ENCODE measurements at regions not wholly inside any gene's neighbourhood (a gene's known extent, or its start where the extent isn't known, plus 50 kb on each side); places are given as distances from the start of the nearest gene placed in this dataset.

GRCh38 chr13:107216046-107216755 lies 648.3 kb upstream of the ARGLU1 start:
- TF ChIP-seq, protein P1, sequence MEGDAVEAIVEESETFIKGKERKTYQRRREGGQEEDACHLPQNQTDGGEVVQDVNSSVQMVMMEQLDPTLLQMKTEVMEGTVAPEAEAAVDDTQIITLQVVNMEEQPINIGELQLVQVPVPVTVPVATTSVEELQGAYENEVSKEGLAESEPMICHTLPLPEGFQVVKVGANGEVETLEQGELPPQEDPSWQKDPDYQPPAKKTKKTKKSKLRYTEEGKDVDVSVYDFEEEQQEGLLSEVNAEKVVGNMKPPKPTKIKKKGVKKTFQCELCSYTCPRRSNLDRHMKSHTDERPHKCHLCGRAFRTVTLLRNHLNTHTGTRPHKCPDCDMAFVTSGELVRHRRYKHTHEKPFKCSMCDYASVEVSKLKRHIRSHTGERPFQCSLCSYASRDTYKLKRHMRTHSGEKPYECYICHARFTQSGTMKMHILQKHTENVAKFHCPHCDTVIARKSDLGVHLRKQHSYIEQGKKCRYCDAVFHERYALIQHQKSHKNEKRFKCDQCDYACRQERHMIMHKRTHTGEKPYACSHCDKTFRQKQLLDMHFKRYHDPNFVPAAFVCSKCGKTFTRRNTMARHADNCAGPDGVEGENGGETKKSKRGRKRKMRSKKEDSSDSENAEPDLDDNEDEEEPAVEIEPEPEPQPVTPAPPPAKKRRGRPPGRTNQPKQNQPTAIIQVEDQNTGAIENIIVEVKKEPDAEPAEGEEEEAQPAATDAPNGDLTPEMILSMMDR (IDR thresholded peaks at IDR 0.05), result no peak
- Mint-ChIP-seq H3K4me1 (ENCODE audit: low read depth) (peaks cover 7% of the 10 kb centered on the region), H3K27ac (ENCODE audit: unreplicated experiment) (no peak overlapping the region), H3K4me3 (ENCODE audit: unreplicated experiment) (no peak overlapping the region), H3K9me3 (ENCODE audit: low read depth) (no peaks in the 10 kb centered on the region), H3K36me3 (ENCODE audit: low read depth) (no peaks in the 10 kb centered on the region), H3K27me3 (ENCODE audit: low read depth) (peaks cover 7% of the 10 kb centered on the region)
- no peak for DNase-seq (ENCODE audit: low spot score)

GRCh38 chr13:107211073-107211472 lies 643.1 kb upstream of the ARGLU1 start:
- Mint-ChIP-seq H3K27ac (ENCODE audit: unreplicated experiment) (no peak overlapping the region), H3K9me3 (ENCODE audit: low read depth) (no peaks in the 10 kb centered on the region)

DNA sequence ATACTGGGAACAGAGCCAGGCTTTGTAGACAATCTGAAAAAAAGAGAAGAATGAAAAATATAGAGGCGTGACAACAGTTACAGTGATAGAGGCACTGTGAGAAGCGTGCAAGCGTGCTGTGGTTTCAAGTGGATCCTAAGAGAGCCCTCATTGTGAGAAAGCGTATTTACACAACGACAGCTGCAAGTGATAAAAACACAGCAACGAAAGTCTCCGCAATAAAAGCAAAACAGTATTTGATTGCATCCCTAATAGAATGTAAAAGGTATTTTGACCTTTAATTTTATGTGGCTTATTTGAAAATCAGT lies 642.7 kb upstream of the ARGLU1 start:
- Mint-ChIP-seq H3K27me3 (ENCODE audit: low read depth) (peaks cover 15% of the 10 kb centered on the region), H3K4me3 (ENCODE audit: unreplicated experiment) (no peak overlapping the region), H3K36me3 (ENCODE audit: low read depth) (no peaks in the 10 kb centered on the region), H3K9me3 (ENCODE audit: low read depth) (no peaks in the 10 kb centered on the region), H3K27ac (ENCODE audit: unreplicated experiment) (no peak overlapping the region), H3K4me1 (ENCODE audit: low read depth) (peaks cover 6% of the 10 kb centered on the region)
- TF ChIP-seq, protein P1 (IDR thresholded peaks at IDR 0.05), result no peak
- DNase-seq (ENCODE audit: low spot score), result no peak

More at GRCh38 chr13:107211073-107211472, 643.1 kb upstream of the ARGLU1 start:
- peaks cover 9% of the 10 kb centered on the region for H3K4me1 Mint-ChIP-seq (ENCODE audit: low read depth)
- no peaks in the 10 kb centered on the region for H3K36me3 Mint-ChIP-seq (ENCODE audit: low read depth)
- DNase-seq (ENCODE audit: low spot score), result no peak
- H3K27me3 Mint-ChIP-seq (ENCODE audit: low read depth), result peaks cover 15% of the 10 kb centered on the region
- no peak overlapping the region for H3K4me3 Mint-ChIP-seq (ENCODE audit: unreplicated experiment)
- TF ChIP-seq, protein P1 (IDR thresholded peaks at IDR 0.05), result peak; percentile 97

DNA sequence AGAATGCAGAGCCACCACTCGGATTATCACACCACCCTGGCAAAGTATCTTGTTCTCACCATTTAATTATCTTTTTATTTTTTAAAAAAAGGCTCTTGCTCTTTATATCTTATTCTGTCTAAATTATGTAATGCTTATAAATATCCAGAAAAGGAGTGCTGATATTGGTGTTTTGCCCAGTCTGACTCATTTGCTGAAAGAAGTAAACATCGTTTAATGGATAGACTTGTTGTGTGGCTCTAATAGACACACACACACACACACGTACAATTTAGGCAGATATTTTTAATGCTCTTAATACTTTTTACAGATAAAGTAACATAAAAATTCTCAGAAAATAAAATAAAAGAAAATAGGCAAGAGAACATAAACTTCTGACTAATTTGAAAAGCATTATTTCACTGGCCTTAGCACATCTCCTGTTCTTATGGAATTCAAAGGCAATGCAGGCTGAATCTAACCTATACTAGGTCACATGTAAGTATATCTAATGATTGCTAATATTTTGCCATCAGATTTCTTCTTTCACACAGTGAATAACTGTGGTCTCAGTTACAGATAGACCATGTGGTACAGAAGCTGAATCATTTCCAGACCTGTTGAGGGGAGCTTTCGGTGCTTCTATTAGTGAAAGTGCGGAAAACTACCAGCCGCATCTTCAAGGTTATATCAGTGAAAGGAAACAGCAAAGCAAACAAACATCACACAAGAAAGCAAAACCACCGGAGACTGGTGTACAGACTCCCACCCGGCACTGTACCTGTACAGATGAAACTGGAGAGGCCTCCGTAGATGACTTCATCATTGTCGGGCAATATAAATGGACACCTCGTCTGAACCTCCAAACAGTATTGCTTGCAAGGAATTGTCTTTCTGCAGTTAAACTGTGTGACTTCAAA lies 642.1 kb upstream of the ARGLU1 start:
- no peak overlapping the region for H3K27ac Mint-ChIP-seq (ENCODE audit: unreplicated experiment)
- no peak for DNase-seq (ENCODE audit: low spot score)
- H3K36me3 Mint-ChIP-seq (ENCODE audit: low read depth), result no peaks in the 10 kb centered on the region

DNA sequence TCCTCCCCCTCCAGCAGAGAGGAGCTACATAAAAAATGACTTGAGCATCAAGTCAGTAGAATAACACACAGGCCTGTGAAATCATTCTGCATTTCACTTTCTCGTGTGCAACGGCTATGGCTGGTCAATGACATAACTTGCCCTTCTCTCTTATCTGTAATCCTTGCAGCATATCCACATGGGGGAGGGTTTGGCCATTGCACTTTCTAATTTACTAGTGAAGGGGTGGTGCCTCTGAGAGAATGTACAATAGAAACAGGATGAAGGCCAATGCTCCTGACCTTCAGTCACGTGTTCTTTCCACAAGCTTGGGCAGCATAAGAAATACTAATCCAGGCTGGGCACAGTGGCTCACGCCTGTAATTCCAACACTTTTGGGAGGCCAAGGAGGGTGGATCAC lies 641.0 kb upstream of the ARGLU1 start:
- Mint-ChIP-seq H3K27ac (ENCODE audit: unreplicated experiment) (no peak overlapping the region), H3K4me1 (ENCODE audit: low read depth) (peaks cover 11% of the 10 kb centered on the region), H3K27me3 (ENCODE audit: low read depth) (peaks cover 17% of the 10 kb centered on the region), H3K4me3 (ENCODE audit: unreplicated experiment) (no peak overlapping the region), H3K36me3 (ENCODE audit: low read depth) (no peaks in the 10 kb centered on the region), H3K9me3 (ENCODE audit: low read depth) (no peaks in the 10 kb centered on the region)
- TF ChIP-seq, protein P1 (IDR thresholded peaks at IDR 0.05), result no peak
- no peak for DNase-seq (ENCODE audit: low spot score)

More for the DNA sequence above, 642.1 kb upstream of the ARGLU1 start:
- TF ChIP-seq, protein P1 (IDR thresholded peaks at IDR 0.05), result no peak
- Mint-ChIP-seq H3K9me3 (ENCODE audit: low read depth) (no peaks in the 10 kb centered on the region), H3K4me1 (ENCODE audit: low read depth) (peaks cover 11% of the 10 kb centered on the region), H3K4me3 (ENCODE audit: unreplicated experiment) (no peak overlapping the region), H3K27me3 (ENCODE audit: low read depth) (peaks cover 19% of the 10 kb centered on the region)

All from chondrocyte (in vitro differentiated cells).